ENCODE measurements at regions not wholly inside any gene's neighbourhood (a gene's known extent, or its start where the extent isn't known, plus 50 kb on each side); places are given as distances from the start of the nearest gene placed in this dataset.

GRCh38 chr3:117587416-117587815 lies 877.8 kb downstream of the TUSC7 start:
- DNase-seq: no peak

DNA sequence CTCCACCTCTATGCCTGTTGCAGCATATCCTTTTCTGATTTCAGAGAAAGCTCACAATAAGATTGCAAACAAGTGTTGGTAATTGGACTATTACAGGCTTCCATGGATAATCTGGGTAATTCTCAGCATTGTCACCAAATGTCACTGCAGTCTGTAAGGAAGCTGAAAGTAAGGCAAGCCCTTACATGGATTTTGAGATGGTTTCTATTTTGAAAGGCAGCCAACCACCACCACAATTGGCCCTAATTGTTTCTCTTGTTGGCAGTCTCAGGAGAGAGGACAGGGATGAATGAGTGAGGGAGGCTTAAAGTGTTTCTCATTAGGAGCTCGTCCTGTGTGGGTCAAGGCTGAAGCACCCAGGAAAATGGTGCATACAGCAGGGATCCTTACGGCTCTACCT lies 879.9 kb downstream of the TUSC7 start:
- DNase-seq: no peak

DNA sequence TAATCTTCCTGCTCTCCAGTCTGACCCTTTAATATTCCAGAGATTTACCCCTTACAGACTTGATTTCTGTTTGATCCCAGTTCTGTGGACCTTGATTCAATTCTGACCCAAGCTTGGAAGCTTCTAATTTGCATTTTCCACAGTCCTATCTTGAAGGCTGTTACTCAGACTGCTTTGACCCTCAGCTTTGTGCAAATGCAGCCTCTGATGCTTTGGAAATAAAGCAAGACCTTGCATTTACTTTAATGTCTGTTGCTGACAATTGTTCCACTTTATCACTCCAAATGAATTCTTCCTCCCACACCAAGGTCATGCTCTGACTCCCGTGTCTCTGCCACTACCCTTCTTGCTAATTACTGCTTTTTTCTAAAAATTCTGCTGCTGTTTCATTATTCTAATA lies 886.0 kb downstream of the TUSC7 start:
- no peak for DNase-seq

DNA sequence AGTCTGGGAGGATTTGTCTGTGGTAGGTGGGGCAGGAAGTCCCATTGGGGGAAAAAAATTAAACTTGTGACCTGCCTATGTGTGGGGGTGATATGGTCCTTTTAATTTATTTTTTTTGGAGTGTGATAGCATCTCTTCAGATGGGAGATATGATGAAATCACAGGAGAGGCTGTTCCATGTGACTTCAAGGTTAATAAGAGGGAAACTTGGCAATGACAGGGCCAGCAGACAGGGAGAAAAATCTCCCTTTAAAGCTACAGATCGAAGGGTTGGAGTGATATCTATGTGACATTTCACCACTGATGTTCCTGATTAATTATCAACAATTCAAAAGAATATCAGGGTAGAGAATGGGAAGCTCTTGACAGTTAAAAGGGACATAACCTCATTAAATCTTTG lies 886.9 kb downstream of the TUSC7 start:
- no peak for DNase-seq

GRCh38 chr3:117597865-117598264 lies 888.3 kb downstream of the TUSC7 start:
- DNase-seq: no peak

GRCh38 chr3:117600112-117600511 lies 890.5 kb downstream of the TUSC7 start:
- DNase-seq: no peak

DNA sequence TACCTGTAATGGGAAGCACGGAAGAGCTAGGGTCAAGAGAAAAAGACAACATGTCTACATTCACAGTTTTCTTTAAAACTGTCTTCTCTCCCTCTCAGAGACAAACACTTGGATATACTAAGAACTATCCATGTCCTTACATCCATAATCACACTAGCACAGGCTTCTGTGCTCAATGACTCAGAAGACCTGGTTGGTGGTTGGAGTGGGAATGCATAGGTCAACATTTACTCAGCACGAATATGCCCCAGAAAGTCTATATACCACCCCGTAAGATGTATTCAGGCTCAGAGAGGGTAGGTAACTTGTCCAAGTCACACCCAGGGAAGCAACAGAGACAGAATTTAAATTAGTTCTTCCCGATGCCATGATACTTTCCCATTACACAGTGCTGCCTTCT lies 891.1 kb downstream of the TUSC7 start:
- DNase-seq: no peak

DNA sequence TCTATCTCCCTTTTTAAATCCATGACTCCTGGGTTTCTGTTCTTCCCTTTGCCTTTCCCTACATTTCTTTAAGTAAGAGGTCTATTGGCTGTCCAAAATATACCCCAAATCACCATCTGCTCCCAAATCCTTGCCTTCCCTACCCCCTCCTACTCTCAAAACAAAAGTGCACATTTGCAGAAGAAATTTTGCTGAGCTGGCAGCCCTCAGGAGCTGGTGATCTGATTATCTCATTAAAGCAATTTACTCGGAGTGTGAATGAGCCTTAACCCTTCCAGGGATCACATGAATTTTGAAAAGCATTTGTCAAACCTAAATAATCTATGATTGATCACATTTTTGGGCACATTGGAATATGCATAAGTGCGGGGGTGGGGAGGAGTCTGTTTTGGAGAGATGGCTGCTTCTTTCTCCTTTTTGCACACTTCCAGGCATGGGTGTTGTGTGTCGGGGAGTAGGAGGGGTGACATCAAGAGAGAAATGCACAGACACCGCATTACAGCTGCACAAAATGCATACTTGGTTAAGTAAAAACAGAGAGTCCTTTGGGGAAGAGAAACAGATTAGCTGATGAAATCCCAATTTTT lies 892.6 kb downstream of the TUSC7 start:
- no peak for DNase-seq

GRCh38 chr3:117603097-117603496 lies 893.5 kb downstream of the TUSC7 start:
- DNase-seq: no peak

DNA sequence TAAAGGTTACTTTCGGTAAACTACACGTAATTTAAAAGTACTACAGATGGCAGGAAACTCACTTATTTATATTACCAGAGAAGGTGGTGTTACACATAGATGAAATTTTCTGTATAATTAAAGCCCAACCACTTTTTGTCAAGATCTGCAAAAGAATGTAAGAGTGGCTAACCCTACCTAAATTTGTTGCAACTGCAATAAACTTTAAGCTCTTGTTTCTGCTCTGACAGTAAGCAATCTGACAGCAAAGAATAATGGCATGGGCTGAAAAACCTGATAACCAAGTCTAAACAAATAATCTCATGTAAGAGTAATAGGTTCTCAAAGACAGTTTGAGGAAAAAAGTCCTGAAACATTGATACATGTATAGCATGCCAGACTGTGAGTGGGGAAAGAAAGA lies 897.3 kb downstream of the TUSC7 start:
- no peak for DNase-seq

GRCh38 chr3:117609330-117609729 lies 899.8 kb downstream of the TUSC7 start:
- no peak for DNase-seq

- DNase-seq: no peak
Observed at GRCh38 chr3:117610156-117610555, 900.6 kb downstream of the TUSC7 start.

DNA sequence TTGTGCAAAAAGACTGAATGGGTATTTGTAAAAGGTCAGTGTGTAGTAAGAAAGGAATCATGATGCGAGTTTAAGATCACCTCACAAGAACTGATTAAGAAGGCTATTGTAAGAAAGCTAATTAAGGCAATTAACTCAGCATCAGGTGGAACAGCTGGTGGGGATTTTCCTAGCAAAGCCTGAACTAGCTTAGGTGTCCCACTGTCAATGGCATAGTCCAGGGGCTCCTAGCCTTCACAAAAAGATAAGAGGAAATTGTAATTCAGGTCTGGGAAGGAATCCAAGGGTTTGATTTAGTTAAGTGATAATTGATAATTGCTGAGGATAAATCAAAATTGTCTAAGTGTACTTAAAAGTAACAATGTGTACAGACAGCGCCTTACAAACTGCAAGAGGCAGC lies 901.6 kb downstream of the TUSC7 start:
- no peak for DNase-seq

GRCh38 chr3:117616227-117616626 lies 906.6 kb downstream of the TUSC7 start:
- no peak for DNase-seq

DNA sequence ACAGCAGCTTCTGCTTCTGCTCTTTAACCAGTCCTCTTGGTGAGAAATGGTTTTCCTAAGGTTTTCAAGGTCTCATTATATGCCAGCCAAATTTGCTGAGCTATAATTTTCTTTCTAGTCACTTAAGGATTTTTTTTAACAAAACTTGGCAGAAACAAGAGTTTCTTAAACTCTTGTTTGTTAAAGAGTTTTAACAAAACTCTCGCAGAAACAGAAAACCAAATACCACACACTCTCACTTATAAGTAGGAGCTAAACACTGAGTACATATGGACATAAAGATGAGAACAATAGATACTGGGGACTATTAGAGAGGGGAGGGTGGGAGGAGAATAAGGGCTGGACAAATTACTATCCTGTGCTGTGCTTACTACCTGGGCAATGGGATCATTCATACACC lies 908.3 kb downstream of the TUSC7 start:
- DNase-seq: no peak

GRCh38 chr3:117618462-117618861 lies 908.9 kb downstream of the TUSC7 start:
- no peak for DNase-seq

DNA sequence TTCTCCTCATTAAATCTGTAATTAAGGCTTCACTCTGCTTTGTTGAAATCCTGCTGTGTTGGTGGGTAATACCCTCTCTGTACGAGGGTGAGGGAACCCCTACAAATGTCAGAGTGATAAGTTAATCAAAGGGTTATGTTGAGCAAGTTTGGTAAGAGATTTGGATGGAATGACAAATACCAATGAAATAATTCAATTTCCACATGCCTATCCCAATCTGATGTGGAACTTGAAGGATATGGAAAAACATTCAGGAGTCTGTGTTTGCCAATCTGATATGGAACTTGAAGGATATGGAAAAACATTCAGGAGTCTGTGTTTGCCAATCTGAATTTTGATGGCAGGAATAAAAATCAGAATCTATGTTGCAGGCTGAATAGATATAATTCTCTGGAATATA lies 910.2 kb downstream of the TUSC7 start:
- no peak for DNase-seq

GRCh38 chr3:117622171-117622841 lies 912.7 kb downstream of the TUSC7 start:
- DNase-seq: no peak

GRCh38 chr3:117624424-117624823 lies 914.8 kb downstream of the TUSC7 start:
- no peak for DNase-seq

GRCh38 chr3:117625174-117625573 lies 915.6 kb downstream of the TUSC7 start:
- DNase-seq: no peak

DNA sequence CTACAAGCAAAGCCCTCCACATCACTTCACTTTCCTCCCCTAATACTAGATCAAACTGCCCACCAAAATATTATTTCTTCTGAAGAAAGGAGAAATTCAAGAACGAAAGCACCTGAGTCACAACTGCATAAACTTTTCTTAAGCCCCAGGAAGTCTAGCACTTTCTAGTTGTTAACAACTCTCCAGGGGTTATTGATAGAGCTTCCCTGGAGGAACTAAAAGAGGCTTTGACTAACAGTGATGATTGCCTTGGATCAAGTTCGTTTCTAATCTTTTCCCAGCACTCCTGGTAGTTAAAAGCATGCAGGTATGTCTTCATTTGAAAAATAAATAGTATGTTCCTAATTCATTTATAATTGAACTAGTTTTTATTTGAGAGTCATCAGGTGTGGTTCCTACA lies 917.0 kb downstream of the TUSC7 start:
- no peak for DNase-seq

GRCh38 chr3:117628823-117629291 lies 919.3 kb downstream of the TUSC7 start:
- DNase-seq: peak; percentile 63

DNA sequence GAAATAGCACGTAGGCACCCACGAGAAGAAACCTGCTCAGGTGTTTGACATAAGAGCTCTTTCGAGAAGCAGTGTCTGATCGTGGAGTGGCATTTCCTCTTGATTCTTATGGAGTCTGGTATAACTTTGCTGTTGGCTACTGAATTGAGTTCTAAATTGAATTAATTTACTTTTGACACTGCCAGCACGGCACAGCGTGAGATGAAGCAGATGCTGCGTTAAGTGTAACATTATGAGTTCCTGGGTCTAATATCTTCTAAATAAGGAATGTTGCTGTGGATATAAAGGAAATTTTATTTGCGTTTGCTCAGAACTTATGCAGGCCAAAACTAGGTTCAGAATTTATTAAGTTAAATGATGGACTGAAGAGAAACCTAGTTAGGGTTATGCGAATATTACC lies 919.9 kb downstream of the TUSC7 start:
- no peak for DNase-seq

DNA sequence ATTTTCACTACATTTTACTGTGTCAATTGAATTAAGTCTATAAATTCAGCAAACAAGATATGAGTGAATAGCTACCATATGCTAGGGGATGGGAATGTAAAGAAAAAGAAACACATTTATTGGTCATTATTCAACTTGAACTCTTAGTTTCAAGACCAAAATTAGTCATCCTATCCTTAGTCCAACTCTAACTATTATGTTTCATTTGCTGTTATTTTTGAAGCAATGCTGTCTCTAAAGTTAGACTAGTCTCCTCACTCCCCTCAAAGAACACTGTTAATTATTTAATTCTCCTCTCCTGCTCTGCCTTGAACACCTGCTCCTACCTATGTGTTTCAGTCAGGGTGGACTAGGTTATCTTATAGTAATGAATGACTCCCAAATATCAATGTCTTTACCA lies 920.9 kb downstream of the TUSC7 start:
- no peak for DNase-seq

- DNase-seq: no peak
Observed at GRCh38 chr3:117630885-117631284, 921.3 kb downstream of the TUSC7 start.
